ENCODE measurements at regions not wholly inside any gene's neighbourhood (a gene's known extent, or its start where the extent isn't known, plus 50 kb on each side); places are given as distances from the start of the nearest gene placed in this dataset.

DNA sequence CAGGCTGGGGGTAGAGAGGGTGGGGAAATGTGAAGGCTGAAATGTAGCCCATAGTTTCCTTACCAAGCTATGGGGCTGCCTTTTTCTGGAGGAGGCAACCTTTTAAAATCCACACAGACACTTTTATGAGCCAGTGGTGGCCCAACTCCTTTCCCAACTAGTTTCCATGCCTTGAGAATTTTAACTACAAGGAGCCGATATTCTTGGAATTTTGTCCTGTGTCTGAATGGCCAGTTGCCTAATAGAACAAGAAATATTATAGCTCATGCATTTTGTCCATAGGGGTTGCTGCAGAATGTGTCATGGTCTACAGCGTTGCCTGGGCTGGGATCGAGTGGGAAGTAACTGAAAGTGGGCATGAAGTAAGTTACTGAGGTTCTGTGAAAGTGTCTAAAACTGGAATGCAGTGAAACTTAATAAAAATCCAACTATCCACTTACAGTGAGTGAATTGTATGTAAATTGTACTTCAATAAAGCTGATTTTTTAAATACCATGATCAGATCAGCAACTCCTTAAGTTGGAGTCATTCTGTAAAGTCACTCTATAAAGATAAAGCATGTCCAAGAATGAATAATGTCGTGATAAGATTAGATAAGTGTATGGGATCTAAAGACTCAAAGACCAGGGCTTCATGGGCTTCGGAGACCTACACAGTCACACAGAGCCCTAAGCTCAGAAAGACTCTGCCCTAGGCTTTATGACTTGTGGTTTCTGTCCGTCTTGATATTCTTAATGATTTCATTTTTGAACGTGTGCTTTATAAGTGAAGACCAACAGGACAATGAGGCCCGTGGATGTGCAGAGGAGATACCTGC is 122.6 kb upstream of the FNDC3A start:
- intact Hi-C loops (cut with micrococcal nuclease) = no loop called here
- H3K9me3 Mint-ChIP-seq = peaks cover 0 to 8% (median 1%) of the 10 kb centered on the region in 7 donors
- peak overlapping the region in 1 of 2 donors; percentile 39 for H3K4me3 Mint-ChIP-seq
- Histone ChIP-seq H3K4me3 (replicated peaks in 1 of 3; ENCODE audit: low read depth in 2 of 3, low read length in 3 of 3) (no peak overlapping the region), H3K9ac (ENCODE audit: insufficient read depth, low read length, poor library complexity, severe bottlenecking) (no peak overlapping the region), H2AFZ (ENCODE audit: insufficient read depth, low read depth, low read length, poor library complexity, severe bottlenecking) (no peak overlapping the region), H3K36me3 (replicated peaks in 1 of 2; ENCODE audit: control insufficient read depth in 1 of 2, insufficient read depth in 2 of 2, low read length in 2 of 2) (no peaks in the 10 kb centered on the region), H3K79me2 (ENCODE audit: insufficient read depth, low read length) (no peaks in the 10 kb centered on the region), H3K27ac (ENCODE audit: low read depth in 1 of 2, low read length in 2 of 2) (no peak overlapping the region), H3K9me3 (replicated peaks in 1 of 2; ENCODE audit: control insufficient read depth in 1 of 2, insufficient read depth in 1 of 2, low read length in 2 of 2) (no peaks in the 10 kb centered on the region), H3K27me3 (ENCODE audit: control insufficient read depth in 2 of 2, insufficient read depth in 2 of 2, low read length in 2 of 2) (no peaks in the 10 kb centered on the region), H3K4me2 (replicated peaks; ENCODE audit: extremely low read depth, low read length, poor library complexity, severe bottlenecking) (peak overlapping the region; percentile 25), H4K20me1 (ENCODE audit: insufficient read depth, low read length) (no peaks in the 10 kb centered on the region), H3K4me1 (ENCODE audit: control insufficient read depth in 1 of 2, insufficient read depth in 2 of 2, low read length in 2 of 2) (peaks cover 12 to 15% of the 10 kb centered on the region in 2 donors)
- no peak for DNase-seq
- peaks cover 21% of the 10 kb centered on the region for H3K4me1 Mint-ChIP-seq
- TF ChIP-seq, protein P1, sequence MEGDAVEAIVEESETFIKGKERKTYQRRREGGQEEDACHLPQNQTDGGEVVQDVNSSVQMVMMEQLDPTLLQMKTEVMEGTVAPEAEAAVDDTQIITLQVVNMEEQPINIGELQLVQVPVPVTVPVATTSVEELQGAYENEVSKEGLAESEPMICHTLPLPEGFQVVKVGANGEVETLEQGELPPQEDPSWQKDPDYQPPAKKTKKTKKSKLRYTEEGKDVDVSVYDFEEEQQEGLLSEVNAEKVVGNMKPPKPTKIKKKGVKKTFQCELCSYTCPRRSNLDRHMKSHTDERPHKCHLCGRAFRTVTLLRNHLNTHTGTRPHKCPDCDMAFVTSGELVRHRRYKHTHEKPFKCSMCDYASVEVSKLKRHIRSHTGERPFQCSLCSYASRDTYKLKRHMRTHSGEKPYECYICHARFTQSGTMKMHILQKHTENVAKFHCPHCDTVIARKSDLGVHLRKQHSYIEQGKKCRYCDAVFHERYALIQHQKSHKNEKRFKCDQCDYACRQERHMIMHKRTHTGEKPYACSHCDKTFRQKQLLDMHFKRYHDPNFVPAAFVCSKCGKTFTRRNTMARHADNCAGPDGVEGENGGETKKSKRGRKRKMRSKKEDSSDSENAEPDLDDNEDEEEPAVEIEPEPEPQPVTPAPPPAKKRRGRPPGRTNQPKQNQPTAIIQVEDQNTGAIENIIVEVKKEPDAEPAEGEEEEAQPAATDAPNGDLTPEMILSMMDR (IDR thresholded peaks at IDR 0.05) = no peak
- H3K36me3 Mint-ChIP-seq = peaks cover 0 to 2% of the 10 kb centered on the region in 2 donors
- H3K27ac Mint-ChIP-seq = peak overlapping the region in 1 of 7 donors; percentile 2
- WGBS (ENCODE audit: insufficient coverage) = 63% methylated on average over 5 of the region's 8 CpGs
- peaks cover 0 to 4% (median 3%) of the 10 kb centered on the region in 3 donors for H3K27me3 Mint-ChIP-seq (ENCODE audit: low read depth in 3 of 3)

- peak in 2 of 3 donors; percentile 47 to 51 for DNase-seq
- TF ChIP-seq, protein P1 (IDR thresholded peaks at IDR 0.05) = no peak
- Histone ChIP-seq H3K9me3 (replicated peaks in 1 of 2; ENCODE audit: control insufficient read depth in 1 of 2, insufficient read depth in 1 of 2, low read length in 2 of 2) (no peaks in the 10 kb centered on the region), H3K4me2 (replicated peaks; ENCODE audit: extremely low read depth, low read length, poor library complexity, severe bottlenecking) (peak overlapping the region; percentile 25), H3K27ac (ENCODE audit: low read depth in 1 of 2, low read length in 2 of 2) (no peak overlapping the region), H3K36me3 (replicated peaks in 1 of 2; ENCODE audit: control insufficient read depth in 1 of 2, insufficient read depth in 2 of 2, low read length in 2 of 2) (no peaks in the 10 kb centered on the region), H3K4me3 (replicated peaks in 1 of 3; ENCODE audit: low read depth in 2 of 3, low read length in 3 of 3) (no peak overlapping the region), H3K9ac (ENCODE audit: insufficient read depth, low read length, poor library complexity, severe bottlenecking) (no peak overlapping the region), H3K27me3 (ENCODE audit: control insufficient read depth in 2 of 2, insufficient read depth in 2 of 2, low read length in 2 of 2) (no peaks in the 10 kb centered on the region), H3K4me1 (ENCODE audit: control insufficient read depth in 1 of 2, insufficient read depth in 2 of 2, low read length in 2 of 2) (peaks cover 18 to 21% of the 10 kb centered on the region in 2 donors), H2AFZ (ENCODE audit: insufficient read depth, low read depth, low read length, poor library complexity, severe bottlenecking) (no peak overlapping the region), H3K79me2 (ENCODE audit: insufficient read depth, low read length) (no peaks in the 10 kb centered on the region), H4K20me1 (ENCODE audit: insufficient read depth, low read length) (no peaks in the 10 kb centered on the region)
- Mint-ChIP-seq H3K27me3 (ENCODE audit: low read depth in 3 of 3) (peaks cover 0 to 4% (median 3%) of the 10 kb centered on the region in 3 donors), H3K27ac (peak overlapping the region in 1 of 7 donors; percentile 2), H3K4me3 (peak overlapping the region in 1 of 2 donors; percentile 76), H3K4me1 (peaks cover 27% of the 10 kb centered on the region), H3K36me3 (peaks cover 0 to 2% of the 10 kb centered on the region in 2 donors), H3K9me3 (peaks cover 0 to 8% (median 0%) of the 10 kb centered on the region in 7 donors)
- intact Hi-C loops (cut with micrococcal nuclease) = no loop called here
- 0% methylated on average over 1 of the region's 5 CpGs for WGBS (ENCODE audit: insufficient coverage)
Observed at GRCh38 chr13:48853728-48854102, 122.0 kb upstream of the FNDC3A start.
